Glomerular visceral epithelial cell (primary cell): ENCODE measurements at regions not wholly inside any gene's neighbourhood (a gene's known extent, or its start where the extent isn't known, plus 50 kb on each side); places are given as distances from the start of the nearest gene placed in this dataset.
"Not testable (repeated sequence)": the region's sequence is repeated elsewhere in the genome, so short reads cannot be mapped to it uniquely, and the experiment has no call there.

ENCODE experiments used
- DNase-seq: peaks from one replicate; pipeline ENCODE4 v3.0.0-alpha.2; 2016; ENCODE audit errors: extremely low spot score

DNA sequence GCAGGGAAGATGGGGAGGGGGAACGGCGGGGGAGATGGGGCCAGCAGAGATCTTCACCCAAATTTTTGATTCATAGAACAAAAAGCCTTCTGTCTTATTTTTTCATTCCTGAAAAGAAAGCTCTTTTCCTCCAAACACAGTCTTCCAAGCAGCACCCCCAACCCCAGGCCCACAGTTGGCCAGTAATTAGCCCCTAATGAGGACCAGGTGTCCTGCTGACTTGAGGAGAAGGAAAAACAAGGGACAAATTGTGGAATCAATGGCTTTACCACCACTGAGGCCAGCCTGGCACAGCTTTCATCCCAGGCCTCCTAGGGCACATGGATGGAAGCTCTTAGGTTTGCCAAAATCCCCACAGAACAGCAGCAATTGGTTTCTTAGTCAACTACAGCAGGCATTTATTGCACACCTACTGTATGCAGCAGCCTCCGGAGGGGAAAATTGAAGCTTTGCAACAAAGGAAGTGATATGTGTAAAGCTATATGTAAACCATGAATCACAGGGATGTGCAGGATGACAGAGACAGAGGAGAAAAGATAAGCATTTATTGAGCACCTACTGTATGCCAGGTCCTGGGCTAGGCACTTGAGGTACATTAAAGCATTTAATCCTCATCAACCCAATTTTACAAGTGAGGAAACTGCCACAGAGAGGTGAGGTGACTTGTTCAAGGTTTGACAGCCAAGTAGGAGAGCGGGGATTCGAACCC lies 199.5 kb downstream of the TBC1D2B start:
- no peak for DNase-seq

GRCh38 chr15:77876107-77876820 lies 201.2 kb downstream of the TBC1D2B start:
- DNase-seq = not testable (repeated sequence)

- DNase-seq = peak; percentile 52
Measured at GRCh38 chr15:77875066-77875721, 202.3 kb downstream of the TBC1D2B start.

GRCh38 chr15:77874063-77874462 lies 203.4 kb downstream of the TBC1D2B start:
- no peak for DNase-seq

DNA sequence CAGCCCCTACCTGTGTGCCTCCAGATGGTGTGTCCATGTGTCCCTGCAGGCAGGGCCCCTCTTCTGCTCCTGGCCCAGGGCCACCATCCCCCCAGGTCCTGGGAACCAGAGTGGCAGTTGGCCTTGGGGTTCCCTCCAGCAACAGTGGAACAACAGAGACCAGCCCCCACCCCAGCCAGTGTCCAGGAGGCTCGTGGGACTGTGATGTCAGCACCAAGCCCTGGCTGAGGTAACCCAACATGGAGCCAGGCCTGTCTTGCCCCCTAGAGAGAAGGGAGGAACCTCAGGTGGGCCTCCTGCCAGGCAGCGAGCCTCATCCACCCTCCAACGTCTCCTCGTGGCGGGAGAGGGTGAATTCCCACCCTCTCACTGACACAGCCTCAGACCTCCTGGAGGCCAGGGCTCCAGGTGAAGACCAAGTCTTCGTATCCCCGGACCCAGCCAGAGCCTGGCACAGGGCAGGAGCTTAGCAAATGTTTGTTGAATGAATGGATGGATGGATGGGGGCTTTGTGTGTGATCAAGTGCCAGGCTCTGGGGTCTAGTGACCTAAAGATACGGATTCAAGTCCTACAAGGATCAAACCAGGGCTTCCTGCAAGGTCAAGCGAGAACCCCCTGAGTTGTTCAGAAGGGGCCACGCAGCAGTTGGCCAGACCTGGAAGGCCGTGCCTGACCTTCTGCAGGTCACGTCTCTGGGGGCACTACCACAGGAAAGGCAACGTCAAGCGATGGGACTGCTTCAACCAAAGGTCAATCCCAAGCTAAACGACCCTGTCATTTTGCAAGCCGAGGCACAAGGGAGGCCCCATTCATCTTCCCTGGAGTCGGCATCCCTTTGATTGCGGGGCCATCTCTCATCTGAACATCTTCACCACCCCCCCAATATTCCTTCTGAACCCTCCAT lies 204.7 kb downstream of the TBC1D2B start:
- not testable (repeated sequence) for DNase-seq

DNA sequence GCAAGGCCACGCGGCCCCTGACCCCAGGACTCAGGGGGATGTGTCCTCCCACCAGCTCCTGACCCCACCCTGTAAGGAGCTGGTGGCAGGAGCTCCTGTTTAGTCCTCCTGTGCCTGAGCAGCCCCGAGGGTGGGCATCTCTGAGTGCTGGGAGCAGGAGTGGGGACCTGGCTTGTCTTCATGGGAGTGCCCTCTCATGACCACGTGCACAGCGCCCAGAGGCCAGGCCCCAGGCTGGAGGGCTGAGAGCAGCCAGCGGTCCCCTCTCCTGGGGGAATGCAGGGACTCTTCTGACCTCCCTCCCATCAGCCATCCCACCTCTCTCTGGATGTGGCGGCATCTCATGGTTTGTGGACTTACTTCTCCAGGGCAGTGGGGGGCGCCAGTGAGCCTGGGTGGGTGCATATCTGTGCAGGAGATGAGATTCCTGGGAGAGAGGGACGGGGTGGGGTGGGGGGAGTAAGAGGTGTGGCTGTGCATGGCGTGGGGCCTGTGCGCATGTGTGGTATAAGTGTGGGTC lies 205.6 kb downstream of the TBC1D2B start:
- DNase-seq = no peak

DNA sequence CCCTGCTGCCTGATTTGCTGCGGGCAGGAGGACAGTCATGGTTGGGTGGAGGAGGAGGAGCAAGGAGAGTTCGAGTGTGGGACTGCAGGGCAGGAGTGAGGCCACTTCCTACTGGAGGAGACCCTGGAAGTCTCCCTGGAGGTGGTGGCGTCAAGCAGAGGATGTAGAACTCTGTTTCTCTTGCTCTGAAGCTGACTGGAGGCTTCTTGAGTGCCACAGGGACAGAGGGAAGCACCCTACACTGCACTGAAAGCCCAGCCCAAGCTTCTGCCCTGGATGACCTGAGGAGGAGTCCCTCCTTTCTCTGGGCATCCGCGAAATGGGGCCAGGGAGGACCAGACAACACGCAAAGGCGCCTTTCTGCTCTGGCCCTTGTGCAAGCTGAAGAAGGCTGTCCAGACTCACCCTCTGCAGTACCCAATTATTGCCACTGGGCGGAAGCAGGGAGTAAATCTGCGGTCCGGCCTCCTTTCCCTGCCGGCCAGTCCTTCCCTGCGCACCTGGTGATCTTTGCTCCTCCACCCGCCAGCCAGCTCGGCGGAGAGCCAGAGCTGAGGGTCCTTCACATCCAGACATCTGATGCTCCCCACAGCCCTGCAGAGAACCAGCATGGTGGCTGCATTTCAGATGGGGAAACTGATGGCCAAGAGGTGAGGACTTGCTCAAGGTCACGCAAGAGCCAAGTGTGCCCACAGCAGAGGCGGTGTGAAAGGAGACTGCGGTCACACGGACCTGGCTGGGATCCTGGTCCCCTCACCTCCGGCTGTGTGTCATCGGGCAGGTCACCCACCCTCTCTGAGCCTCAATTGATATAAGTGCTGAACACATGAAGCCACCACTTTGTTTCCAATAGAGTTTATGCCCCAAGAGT lies 207.1 kb downstream of the TBC1D2B start:
- peak; percentile 69 for DNase-seq

- peak; percentile 49 for DNase-seq
Measured at GRCh38 chr15:77869021-77869895, 208.3 kb downstream of the TBC1D2B start.

DNA sequence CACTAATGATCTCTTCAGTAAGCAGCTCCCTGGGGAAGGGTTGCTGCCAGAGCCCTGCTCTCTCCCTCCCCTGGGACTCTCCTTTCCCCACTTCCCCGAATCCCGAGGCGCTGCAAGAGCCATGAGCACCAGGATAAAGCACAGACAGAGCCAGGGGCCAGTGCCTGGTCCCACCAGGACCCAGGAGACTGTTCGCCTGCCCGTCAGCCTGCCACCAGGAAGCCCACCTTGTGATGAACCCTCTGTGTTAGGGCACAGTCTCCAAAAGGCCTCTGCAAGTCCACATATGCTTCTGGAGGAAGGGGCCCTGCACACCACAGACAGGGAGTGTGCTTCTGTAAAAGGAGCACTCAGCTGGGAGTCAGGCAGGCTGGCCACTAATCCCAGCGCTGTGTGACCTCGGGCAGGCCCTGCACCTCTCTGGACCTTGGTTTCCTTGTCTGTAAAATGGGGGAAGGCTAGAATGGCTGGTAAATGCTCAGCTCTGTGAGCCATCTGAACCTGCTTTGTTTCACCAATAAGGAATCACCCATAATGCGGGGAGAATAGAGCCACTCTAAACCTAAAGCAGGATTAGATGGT lies 209.4 kb downstream of the TBC1D2B start:
- DNase-seq = not testable (repeated sequence)

DNA sequence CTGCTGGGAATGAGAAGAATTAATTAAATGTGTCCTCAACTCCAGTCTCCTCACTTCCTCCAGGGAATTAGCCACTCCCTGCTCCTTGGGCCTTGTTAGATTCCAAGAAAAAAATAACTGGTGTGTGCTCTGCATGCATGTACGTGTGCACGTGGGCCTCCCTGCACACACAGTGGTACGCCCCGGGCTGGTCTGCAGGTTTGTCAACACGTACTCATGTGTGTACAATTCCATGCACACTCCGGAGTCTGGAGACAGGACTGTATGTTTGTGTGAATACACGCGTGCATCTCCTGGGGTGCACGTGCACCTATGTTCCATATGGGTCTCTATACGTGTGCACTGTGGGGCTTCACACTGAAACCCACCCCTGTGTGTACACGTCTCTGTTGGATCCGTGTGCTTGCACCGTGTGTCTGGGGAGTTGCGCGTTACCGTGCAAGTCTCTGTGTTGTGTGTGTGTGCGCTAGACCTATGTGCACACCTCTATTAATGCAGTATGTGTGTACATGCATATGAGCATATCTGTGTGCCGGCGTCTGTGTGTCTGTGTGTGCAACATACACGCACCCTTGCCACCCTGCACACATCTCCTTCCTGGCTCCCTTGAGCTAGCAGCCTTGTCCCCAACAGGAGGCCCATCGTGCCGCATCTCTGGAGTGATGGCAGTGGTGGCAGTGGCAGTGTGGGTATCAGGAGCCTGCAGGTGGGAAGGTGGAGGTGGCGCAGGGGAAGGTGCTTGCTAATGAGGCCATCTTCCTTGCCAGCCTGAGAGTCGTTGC lies 210.1 kb downstream of the TBC1D2B start:
- DNase-seq = no peak

- DNase-seq = no peak
Measured at GRCh38 chr15:77866596-77867125, 210.8 kb downstream of the TBC1D2B start.

DNA sequence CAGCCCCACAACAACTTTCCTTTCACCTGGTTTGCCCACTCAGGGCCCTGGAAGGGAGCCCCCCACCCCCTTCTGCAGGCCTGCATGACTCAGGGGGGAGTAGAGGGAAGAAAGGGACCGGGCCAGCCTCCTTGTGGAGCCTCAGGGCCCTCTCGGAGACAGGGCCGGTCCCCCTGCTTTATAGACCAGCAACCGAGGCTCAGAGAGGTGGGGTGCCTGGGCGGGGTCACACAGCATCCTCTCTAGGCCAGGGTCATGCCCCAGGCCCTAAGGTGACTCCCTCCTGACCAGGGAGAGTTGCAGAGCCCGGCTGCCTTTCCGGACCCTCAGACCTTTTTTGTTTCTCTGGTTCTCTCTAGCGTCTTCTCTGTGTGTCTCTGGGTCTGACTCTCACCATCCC lies 211.3 kb downstream of the TBC1D2B start:
- no peak for DNase-seq

GRCh38 chr15:77865701-77866100 lies 211.8 kb downstream of the TBC1D2B start:
- DNase-seq = no peak

- DNase-seq = no peak
Measured at GRCh38 chr15:77865106-77865610, 212.4 kb downstream of the TBC1D2B start.

DNA sequence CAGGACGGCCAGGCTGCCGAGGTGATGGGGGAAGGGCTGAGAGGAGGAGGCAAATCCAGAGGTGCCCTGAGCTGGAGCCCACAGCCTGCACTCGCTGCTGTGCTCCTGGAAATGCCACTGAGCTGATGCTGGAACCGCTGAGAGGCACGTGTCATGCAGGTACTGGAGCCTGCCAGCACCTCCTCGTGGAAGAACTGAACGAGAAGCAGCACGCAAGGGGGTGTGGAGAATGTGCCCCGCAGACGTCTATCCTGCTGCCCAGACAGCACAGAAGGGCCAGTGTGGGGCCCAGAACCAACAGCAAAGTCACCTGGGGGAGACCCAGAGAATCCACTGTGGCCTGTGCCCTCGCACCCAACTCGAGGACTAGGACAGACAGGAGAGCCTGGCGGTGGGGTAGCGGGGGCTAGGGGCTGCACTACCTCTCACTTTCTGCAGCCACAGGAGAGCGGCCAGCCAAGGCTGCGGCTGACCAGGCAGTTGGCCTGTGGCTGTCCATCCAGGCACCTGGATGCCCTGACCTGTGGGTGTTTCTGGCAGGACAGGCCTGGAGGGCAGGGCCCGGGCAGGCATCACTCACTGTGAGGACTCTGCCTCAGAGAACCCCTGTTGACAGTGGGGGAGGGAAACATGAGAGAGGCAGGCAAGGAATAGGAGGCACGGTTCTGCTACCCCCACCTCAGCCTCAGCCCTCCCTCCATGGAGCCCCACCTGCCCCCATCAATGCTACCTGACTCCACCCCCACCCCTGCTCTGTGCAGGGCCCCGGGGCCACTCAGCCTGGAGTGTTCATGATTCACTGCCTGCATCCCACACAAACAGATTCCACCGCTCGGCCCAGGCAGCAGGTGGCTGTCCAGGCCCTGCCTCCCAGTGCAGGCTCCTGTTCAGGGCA lies 213.1 kb downstream of the TBC1D2B start:
- DNase-seq = peak; percentile 20

DNA sequence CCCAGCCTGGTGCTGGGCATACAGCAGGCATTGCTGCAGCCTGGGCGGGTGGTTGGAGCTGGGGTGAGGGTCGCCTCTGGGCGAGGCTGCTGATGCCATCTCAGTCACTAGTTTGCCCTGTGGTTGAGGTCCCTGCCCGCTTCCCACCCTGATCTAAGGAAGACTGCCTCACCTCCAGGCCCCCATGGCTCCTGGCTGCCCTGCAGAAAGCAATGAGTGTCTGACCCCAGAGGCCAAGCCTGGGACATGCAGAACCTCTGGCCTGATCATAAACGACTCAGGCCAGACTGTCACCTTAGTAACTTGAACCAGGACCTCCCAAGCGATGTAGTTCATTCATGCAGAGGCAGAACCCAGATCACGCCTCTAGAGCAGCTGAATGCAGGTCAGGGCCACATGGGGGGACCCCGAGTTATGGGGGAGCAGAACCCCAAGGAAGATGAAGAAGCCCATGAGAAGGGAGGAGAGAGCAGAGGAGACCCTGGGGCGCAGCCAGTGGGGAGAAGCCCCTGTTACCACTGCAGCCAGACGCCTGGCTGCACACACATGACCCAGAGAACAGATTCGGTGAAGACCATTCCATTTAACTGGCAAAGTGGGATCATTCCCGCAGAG lies 213.9 kb downstream of the TBC1D2B start:
- no peak for DNase-seq
